Stimulated activated CD4-positive, alpha-beta T cell treated with anti-CD3 and anti-CD28 coated beads, Interleukin-4, amount 100 ng/mL, for 48 hours (primary cell): ENCODE measurements at regions not wholly inside any gene's neighbourhood (a gene's known extent, or its start where the extent isn't known, plus 50 kb on each side); places are given as distances from the start of the nearest gene placed in this dataset.
"Not testable (repeated sequence)": the region's sequence is repeated elsewhere in the genome, so short reads cannot be mapped to it uniquely, and the experiment has no call there.

Experiments
- DNase-seq, 2 donors: peaks; one replicate each; pipeline ENCODE4 v3.0.0-alpha.2; 2020; ENCODE audit warnings: low read depth in 2 of 2

DNA sequence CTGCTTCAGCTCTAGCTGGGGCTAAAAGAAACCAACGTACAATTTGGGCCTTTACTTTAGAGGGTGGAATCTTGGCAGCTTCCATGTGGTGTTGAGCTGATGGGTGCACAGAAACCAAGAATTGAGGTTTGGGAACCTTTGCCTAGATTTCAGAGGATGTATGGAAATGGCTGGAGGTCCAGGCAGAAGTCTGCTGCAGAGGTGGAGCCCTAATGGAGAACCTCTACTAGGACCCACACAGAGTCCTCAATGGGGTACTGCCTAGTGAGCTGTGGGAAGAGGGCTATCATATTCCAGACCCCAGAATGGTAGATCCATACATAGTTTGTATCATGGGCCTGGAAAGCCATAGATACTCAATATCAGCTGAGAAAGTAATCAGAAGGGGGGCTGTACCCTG, 500.4 kb upstream of the ATP2B1 start:
- no peak for DNase-seq

DNA sequence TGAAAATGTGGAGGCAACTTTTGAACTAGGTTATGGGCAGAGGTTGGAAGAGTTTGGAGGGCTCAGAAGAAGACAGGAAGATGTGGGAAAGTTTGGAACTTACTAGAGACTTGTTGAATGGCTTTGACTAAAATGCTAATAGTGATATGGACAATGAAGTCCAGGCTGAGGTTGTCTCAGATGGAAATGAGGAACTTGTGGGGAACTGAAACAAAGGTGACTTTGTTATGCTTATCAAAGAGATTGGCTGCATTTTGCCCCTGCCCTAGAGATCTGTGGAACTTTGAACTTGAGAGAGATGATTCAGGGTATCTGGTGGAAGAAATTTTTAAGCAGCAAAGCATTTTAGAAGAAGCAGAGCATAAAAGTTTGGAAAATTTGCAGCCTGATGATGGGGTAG, 499.7 kb upstream of the ATP2B1 start:
- not testable (repeated sequence) for DNase-seq

DNA sequence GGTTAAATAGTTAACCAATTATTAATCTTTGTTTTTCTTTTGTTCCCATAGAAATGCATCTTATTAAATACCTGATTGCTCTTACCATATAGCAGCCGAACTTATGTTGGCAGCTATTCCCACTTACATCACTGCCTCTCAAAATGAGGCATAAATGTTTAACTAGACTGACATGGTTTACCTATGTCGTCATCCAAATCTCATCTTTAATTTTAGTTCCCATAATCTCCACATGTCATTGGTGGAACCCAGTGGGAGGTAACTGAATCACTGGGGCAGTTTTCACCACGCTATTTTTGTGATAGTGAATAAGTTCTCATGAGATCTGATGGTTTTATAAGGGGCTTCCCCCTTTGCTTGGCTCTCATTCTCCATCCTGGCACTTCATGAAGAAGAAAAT, 499.2 kb upstream of the ATP2B1 start:
- no peak for DNase-seq

DNA sequence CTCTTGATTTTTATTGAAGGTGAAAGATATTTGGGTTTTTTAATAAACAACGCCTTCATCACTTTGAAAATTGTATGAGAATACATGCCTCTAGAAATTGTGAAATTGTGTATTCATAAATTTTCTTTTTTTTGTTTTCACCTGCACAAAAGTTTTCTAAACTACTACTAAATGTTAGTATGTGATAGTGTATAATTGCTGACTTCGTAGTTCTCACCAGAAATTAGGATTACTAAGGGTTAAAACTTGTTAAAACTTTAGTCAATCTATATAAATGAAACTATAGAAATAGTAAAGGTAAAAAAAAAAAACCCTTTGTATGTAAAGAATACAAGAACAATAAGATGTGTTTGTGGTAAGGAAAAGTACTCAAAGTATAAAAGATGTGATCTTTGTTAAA, 496.5 kb upstream of the ATP2B1 start:
- DNase-seq, result no peak

DNA sequence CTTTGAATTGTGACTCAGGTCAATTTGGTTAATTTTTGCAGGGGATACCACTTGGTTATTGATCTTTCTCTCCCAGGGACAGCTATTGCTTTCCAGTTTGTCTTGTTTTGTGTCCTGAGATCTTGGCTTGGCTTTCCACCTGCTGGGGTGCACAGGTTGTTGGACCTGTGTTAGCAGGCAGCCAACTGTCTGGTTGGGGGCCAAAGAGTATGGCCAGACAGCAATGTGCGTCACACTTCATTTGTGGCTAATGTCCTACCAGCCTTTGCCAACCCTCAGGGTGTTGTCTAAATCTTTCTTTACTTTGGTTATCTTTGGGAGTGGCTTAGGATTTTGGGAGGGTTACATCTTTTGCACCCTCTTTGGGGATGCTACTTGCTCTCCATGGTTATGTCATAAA, 494.9 kb upstream of the ATP2B1 start:
- DNase-seq, result no peak

DNA sequence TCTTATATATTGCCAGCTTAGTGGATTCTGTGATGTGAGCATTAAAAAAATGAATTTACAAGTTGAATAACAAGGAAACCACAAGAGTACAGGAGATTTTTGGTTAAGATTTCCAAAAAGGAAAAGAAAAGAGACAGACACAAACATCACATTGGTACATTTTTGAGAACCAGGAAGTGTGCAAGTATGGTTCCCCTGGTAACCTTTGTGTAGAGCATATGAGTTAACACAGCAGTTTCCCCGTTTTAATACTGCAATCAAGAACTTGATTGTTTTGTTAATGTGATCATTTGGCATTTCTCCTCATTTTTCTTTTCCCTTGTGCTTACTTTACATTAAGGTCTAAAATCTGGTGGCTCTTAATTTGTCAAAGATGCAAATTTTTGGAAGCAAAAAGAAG, 490.4 kb upstream of the ATP2B1 start:
- DNase-seq, result no peak

DNA sequence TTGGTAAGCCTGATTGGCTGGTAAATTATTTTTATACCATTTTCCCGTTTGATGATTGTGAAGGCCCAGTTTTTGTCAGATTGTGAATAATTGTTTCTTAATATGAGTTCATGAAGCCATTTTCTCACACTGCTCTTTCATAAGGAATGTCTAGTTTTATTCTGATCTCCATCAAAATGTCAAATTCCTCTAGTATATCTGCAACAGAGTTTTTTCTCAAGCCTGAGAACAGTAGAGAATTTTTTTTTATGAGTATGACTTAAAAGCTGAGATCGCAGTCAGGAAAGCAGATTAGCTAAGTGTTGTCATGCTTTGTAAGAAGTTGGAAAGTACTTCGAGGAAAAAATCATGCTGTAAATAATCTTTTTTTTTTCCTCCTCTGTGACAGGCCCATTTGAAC, 484.9 kb upstream of the ATP2B1 start:
- DNase-seq, result no peak

DNA sequence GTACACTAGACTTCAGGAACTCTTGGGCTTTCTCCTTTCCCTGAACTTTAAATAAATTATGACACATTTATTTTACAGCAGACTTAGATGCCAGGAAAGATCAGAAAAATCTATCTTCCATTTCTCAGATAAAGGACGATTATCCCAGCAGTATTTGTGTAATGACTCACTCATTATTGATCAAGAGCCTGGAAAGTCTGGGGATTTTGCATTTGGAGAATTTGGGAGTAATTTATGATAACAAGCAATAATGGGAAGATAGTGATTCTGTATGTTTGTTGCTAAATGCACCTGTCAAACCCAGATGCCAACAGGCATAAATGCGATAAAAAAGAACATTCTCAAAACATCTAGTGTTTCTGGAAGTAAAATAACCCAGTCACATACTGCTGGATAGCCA, 480.2 kb upstream of the ATP2B1 start:
- no peak for DNase-seq

DNA sequence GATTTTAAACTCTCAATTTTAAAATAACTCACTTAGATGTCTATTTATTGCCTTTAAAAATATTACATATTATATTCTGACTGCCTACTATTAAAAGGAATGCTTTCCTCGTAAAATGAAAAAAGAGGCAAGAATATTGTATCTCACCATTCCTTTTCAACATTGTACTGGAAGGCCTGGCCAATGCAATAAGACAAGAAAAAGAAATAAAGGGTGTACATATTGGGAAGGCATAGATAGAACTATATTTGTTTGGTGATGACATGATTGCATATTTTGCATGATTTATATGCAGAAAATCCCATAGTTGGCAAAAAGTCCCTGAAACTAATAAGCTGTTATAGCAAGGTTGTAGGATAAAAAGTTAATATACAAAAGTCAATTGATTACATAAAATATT, 474.6 kb upstream of the ATP2B1 start:
- DNase-seq, result no peak

DNA sequence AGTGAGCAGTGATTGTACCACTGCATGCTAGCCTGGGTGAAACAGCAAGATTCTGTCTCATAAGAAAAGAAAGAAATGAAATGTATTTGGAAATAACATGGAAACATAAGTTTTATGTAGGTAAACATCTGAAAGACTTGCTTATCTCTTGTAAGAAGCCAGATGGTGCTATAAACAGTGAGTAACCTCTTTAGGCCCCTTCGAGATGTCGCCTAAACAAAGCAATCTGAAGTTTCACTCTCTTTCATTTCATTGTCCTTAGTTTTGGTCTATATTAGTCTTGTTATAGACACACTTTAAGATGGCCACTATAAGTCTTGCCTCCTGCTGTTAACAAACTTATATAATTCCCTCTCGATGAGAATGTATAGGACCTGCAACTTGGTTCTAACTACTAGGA, 472.6 kb upstream of the ATP2B1 start:
- DNase-seq, result no peak

DNA sequence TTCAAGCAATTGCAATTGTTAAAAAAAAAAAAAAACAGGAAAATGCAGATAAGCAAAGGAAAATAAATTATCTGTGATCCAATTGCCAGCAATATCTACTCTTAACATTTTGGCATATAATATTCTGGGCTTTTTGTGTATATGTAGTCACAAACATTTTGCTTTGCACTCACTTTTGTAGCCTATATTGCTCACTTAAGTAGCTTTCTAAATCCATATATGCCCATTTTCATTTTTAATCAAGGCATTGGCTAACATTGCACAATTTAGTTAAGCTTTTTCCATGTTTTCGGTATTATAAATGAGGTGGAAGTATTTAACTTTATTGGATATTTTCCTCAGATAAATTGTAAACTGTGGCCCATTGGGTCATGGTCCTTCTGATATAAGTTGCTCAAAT, 466.3 kb upstream of the ATP2B1 start:
- DNase-seq, result no peak

DNA sequence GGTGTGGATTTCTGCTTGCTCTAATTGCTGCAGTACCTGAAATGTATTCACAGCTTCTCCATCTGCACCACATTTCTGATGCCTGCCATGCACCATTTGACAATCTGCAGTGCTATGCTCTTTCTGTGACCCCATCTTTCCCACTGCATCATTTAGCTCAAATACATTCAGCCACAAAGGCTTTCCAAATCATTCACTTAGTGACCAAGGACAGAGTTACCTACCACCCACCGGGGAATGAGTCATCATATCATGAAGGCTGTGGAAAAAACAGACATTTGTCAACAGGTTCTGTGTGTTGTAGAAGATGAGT, 465.5 kb upstream of the ATP2B1 start:
- no peak for DNase-seq

DNA sequence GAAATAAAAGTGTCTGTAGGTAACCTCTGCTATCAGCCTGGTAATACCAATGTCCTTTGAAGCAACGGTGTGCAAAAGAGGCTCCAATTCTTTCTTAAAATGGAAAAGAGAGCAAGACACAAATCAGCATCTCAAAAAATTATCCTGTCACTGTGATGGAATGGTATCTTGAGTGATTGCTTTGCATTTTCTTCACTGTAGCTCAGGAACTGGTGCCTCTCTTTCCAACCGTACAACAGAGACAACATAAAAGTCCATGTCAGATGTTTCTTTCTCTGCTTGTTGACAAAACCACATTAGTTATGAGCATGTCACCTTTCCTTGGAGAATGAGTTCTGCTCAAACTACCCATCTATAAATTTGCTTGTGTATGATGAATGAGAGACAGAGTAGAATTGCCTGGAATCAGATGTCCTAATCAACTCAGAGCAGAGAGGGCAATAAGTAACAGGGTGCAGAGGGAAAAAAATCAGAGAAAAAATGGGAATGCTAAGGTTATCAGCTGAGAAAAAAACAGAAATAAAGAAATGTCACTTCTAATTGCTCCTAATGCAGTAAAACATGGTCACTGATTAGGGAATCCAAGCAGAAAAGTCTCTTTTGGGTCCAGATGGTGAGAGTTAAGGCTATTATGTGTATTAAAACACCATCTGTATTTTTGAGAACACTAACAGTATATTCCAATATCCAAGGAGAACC, 465.0 kb upstream of the ATP2B1 start:
- no peak for DNase-seq

DNA sequence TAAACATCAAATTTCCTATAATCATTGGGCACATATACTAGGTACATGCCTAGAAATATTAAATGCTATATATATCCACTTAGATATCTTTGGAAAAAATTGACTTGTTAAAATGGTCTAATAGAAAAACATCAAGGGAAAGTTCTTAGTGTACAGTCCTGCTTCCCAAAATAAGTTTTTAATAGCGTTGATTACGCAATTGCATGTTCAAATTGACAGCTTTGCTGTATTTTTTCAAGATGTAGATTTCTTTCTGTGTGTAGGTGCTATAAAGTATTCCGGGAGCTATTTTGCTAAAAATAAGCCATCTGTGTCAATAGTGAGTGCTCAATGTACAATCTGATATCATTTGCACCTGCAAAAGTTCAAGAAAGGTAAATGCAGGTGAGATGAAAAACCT, 463.9 kb upstream of the ATP2B1 start:
- no peak for DNase-seq

DNA sequence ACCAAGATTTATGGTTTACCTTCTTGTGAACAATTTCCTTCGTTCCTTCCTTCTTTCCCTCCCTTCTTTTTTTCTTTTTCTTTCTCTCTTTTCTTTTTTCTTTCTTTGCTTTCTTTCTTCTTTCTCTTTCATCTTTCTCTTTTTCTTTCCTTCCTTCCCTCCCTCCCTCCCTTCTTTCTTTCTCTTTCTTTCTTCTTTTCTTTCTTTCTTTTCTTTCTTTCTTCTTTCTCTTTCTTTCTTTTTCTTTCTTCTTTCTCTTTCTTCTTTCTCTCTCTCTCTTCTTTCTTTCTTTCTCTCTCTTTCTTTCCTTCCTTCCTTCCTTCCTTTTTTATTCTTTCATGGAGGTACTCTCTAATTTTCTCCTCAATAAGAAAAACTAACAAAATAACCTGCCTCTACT, 462.1 kb upstream of the ATP2B1 start:
- DNase-seq, result no peak

DNA sequence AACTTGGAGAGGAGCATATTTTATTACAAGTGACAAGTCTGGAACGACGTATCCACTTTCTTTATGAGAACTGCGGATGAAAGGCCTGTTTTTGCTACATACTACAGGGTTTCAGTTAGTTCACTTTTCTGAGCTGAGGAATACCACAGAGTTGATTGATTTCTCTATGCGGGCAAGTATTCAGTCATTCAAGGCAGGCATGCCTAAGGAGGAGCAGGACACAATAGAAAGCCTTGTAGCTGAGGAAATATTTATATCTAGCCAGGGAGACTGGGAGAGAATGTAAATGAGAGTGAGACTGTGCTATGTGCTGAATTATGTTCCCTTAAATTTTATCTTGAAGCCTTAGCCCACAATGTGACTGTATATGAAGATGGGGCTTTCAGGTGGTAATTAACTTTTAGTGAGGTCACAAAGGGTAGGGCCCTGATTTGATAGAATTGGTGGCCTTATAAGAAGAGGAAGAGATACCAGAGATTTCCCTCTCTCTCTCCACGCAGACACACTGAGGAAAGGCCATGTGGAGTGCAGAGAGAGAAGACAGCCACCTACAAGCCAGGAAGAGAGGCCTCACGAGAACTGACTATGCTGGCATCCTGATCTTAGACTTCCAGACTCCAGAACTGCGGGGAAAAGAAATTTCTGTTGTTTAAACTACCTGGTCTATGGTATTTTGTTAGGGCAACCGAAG, 459.0 kb upstream of the ATP2B1 start:
- no peak for DNase-seq

DNA sequence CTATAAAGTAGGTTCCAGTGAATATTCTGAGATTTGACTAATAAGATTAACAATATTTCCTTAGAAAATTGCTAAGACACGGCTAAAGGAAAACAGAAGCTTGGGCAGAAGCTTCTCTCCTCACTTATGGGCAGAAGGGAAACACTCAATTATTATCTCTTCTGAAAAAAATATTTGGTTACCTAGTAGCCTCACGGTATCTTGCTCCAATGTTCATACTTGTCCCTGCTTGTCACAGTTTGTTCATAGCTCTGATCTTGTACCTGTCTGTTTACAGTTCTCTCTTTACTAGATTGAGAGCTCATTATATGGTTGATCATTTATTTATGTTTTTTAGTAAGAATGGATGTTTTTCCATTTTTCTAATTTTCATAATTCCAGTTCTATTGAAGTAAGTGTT, 458.0 kb upstream of the ATP2B1 start:
- no peak for DNase-seq

DNA sequence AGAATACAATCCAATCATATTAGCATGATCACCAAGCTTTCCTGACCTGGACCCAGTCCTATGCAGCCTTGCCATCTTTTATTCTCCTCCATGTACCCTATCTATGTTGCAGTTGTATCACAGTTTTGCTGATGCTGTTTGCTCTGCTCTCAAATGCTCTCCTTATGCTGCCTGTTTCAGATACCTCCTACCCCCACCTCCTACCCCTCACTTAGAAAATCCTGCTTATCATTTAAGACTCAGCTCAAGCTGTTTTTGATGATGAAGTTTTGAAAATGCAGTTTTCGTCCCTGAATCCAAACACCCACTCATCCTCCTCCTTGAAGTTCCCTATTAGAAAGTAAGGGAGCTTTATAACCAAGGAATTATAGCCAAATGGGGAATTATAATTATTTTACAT, 457.4 kb upstream of the ATP2B1 start:
- DNase-seq, result no peak

DNA sequence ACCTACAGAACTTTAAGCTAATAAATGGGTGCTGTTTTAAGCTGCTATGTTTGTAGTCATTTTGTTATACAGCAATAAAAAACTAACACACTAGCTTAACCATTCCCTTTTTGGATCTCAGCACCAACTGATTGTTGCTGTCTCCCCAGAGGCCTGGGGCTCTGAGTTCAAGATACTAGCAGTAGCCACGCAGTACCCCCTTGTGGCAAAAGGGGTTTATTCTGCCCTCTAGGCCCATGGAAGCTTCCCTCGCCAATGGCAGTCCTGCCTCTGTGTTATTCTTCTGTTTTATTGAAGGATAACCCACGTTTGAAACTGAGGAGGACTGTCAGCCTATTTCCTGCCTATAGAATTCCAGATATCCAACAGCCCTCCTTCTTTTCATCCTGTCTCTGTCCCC, 455.3 kb upstream of the ATP2B1 start:
- DNase-seq, result no peak

DNA sequence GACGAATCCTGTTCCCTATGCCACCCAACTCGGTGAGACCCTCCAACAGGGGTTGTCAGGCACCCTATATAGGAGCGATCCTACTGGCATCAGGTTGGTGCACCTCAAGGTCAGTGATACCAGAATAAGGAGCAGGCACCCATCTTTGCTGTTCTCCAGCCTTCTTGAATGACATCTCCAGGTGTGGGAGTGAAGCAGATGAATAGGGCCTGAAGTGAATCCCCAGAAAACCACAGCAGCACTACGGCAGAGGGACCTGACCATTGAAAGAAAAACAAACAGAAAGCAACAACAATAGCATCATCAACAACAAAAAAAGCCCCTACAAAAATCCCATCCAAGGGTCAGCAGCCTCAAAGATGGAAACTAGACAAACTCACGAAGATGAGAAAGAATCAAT, 445.2 kb upstream of the ATP2B1 start:
- DNase-seq, result no peak

DNA sequence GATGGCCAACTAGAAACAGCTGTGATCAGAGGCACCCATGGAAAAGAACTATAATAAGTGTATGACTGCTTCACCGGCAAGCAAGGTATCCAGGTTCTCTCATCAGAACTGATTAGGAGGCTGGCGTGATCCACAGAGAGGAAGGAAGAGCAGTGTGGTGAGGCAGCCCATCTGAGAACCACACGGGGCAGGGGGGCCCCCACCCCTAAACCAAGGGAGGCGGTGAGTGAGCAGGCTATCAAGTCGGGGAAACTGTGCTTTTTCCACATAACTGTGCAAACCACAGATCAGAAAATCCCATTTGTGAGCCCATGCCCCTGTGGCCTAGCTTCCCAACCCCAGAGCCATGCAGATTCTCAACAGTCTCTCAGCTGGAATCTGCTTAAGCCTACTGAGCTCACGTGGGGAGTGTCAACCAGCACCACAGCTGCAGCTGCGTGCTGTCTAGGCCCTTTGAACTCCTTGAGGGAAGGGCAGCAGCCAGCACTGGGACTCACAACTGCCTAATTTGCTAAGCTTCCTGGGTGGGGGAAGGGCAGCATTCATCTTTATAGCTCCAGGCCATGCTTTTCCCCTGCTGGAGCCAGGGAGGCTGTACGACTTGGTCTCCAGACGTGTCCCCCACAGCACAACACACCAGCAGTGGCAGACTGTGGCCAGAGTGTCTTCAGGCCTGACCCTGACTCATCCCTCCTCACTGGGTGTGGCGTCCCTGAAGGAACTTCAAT, 444.4 kb upstream of the ATP2B1 start:
- DNase-seq, result no peak

DNA sequence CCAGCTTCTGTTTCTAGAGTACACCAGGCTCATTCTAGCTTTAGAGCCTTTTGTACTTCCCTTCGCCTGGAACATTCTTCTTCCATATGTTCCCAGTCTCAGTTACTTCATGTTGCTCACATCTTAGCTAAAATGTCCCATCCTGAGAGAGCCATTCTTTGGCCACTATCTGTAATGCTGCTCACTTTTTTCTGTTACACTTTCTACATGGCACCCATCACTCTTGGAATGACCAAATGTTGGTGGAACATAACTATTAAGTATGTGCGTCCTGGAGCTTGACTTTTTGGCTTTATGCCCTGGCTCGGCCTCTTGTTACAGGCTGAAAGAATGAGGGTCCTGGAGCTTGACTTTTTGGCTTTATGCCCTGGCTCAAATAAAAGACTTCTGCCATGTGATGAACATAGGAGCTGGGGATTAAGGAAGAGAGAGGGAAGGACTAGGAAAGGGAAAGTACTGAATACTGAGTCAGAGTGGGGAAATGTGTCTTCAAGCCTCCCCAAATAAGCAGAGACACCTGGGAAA, 442.9 kb upstream of the ATP2B1 start:
- DNase-seq, result no peak

DNA sequence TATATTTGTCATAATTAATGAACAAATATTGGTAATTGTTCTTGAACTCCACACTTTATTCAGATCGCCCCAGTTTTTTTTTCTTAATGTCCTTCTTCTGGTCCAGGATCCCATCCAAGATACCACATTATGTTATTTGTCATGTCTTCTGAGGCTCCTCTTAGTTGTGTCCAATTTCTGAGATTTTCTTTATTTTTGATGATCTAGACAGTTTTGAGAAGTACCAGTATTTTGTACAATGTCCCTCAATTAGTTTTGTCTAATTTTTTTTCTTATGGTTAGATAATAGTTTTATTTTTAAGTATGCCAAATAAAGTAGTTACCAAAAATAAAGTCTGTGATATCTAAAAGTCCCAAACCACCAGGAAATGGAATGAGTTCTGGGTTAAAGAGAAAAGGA, 440.8 kb upstream of the ATP2B1 start:
- no peak for DNase-seq
